Progenitor cell of endocrine pancreas (in vitro differentiated cells): ENCODE measurements at regions not wholly inside any gene's neighbourhood (a gene's known extent, or its start where the extent isn't known, plus 50 kb on each side); places are given as distances from the start of the nearest gene placed in this dataset.

ENCODE experiments used
- DNase-seq: peaks from one replicate; pipeline ENCODE4 v3.0.0; 2021; ENCODE audit warnings: low spot score; ENCODE audit not compliant: unreplicated experiment
- H3K27ac Mint-ChIP-seq: 2 replicates; pipeline ENCODE4 v1.8.0; 2021; ENCODE audit warnings: mild to moderate bottlenecking, moderate library complexity, mixed read lengths
- H3K27me3 Mint-ChIP-seq: 2 replicates; pipeline ENCODE4 v1.8.0; 2021; ENCODE audit warnings: mixed read lengths
- H3K36me3 Mint-ChIP-seq: 2 replicates; pipeline ENCODE4 v1.8.0; 2022; ENCODE audit warnings: mixed read lengths; ENCODE audit not compliant: insufficient read depth
- H3K4me1 Mint-ChIP-seq: 2 replicates; pipeline ENCODE4 v1.8.0; 2021; ENCODE audit warnings: low read depth, mixed read lengths
- H3K4me3 Mint-ChIP-seq: 2 replicates; pipeline ENCODE4 v1.8.0; 2021; ENCODE audit warnings: low read depth, mild to moderate bottlenecking, moderate library complexity, mixed read lengths
- H3K9me3 Mint-ChIP-seq: 2 replicates; pipeline ENCODE4 v1.8.0; 2021; ENCODE audit warnings: low read depth, mixed read lengths
- TF ChIP-seq, protein P1 (sequence below): fragments of 200-600 bp; sonication (generic); IDR thresholded peaks from one replicate; pipeline ENCODE4 v1.5.0; 2021; ENCODE audit warnings: antibody characterized with exemption, mild to moderate bottlenecking; ENCODE audit not compliant: unreplicated experiment

DNA sequence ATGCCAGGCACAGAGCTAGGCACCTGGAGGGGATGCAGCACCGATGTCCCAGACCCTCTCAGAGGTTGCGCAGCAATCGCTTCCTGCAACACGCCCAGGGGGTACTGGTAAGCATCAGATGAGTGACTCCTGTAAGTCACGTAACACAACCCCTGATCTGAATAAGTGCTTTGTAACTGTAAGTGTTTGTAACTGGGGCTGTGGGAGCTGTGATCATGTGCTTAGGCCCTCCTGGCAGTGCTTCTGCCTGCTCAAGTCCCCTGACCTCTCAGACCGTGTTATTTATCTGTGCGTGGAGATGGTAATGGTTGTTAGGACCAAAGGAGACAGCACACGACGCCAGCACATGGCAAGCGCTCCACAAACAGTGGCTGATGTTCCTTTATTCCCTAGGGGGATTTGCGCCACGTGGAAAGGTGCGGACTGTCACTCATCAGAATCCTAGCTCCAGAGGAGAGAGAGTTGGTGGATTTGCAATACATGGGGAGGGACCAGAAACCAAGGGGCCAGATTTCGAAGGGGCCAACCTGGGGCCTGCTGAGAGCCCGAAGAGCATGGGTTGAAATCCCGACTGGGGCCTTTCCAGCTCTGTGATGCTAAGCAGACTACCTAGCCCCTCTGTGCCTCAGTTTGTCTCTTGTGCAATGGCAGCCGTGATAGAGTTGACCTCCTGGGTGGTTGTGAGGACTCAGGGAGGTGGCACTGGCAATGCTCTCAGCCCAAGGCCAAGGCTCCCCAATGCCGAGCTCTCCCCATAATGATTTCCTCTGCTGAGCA lies 151.8 kb downstream of the IRF8 start:
- H3K4me1 Mint-ChIP-seq, result peaks cover 15% of the 10 kb centered on the region
- H3K27me3 Mint-ChIP-seq, result peaks cover 40% of the 10 kb centered on the region
- TF ChIP-seq, protein P1, sequence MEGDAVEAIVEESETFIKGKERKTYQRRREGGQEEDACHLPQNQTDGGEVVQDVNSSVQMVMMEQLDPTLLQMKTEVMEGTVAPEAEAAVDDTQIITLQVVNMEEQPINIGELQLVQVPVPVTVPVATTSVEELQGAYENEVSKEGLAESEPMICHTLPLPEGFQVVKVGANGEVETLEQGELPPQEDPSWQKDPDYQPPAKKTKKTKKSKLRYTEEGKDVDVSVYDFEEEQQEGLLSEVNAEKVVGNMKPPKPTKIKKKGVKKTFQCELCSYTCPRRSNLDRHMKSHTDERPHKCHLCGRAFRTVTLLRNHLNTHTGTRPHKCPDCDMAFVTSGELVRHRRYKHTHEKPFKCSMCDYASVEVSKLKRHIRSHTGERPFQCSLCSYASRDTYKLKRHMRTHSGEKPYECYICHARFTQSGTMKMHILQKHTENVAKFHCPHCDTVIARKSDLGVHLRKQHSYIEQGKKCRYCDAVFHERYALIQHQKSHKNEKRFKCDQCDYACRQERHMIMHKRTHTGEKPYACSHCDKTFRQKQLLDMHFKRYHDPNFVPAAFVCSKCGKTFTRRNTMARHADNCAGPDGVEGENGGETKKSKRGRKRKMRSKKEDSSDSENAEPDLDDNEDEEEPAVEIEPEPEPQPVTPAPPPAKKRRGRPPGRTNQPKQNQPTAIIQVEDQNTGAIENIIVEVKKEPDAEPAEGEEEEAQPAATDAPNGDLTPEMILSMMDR, result no peak
- peaks cover 3% of the 10 kb centered on the region for H3K9me3 Mint-ChIP-seq
- DNase-seq, result no peak
- H3K27ac Mint-ChIP-seq, result no peak overlapping the region
- no peak overlapping the region for H3K4me3 Mint-ChIP-seq
- no peaks in the 10 kb centered on the region for H3K36me3 Mint-ChIP-seq

DNA sequence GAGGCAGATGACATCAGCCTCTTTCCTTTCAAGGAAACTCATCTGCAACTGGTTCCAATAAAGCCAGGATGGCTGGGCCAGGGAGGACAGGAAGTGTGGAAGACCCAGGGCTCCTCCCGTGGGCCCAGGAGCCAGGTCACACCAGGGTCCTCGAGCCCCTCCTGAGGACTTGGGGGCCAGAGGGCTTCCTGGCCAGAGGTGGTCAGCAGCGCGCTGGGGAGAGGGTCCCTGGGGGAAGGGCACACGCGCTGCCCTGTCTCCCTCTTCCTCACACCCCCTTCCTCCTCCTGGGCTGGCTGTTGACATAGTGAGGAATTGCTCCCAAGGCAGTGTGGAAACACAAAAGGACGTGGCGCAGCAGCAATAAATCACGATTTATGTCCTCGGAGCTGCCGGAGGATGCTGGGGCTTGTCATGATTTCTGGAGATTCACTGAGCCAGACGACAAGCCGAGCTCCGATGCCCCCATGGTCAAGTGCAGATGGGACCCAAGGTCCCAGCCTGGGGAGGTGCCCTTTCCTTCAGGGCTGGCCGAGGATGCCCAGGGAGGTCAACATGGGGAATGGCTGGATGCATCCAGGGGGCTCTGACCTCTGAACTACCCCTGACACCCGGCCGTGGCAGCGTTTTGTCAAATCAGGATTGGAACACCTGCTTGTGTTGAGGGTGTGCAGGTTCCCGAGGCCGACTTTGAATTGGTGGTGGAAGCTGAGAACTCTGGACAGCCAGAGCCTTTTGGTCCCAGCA lies 152.6 kb downstream of the IRF8 start:
- Mint-ChIP-seq H3K27ac (no peak overlapping the region), H3K4me1 (peaks cover 12% of the 10 kb centered on the region), H3K9me3 (peaks cover 4% of the 10 kb centered on the region), H3K4me3 (no peak overlapping the region), H3K27me3 (peaks cover 33% of the 10 kb centered on the region), H3K36me3 (no peaks in the 10 kb centered on the region)
- DNase-seq, result no peak
- TF ChIP-seq, protein P1, result no peak

DNA sequence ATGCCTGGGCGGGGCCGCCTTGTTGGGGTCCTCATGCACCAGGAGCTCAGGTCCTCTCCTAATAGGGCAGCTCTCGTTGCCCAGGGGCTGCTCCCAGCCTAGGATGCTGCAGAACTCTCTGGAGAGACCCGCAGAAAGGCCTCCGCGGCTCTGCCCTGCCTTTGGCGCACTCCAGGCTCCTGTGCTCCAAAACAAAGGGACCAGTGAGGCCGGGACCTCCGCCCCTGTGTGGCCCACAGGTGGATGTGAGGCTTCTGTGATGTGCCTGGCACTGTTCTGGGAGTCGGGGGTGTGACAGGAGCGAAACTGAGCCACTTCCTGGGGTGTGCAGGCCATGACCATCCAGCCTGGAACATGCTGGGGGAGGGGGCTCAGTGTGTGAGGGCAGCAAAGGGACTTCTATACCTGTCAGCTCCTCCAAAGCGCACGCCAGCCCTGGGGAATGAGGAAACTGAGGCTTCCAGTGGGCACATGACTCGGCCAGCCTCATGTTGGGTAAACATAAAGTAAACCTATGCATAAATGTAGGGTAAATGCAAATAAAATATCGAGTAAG lies 153.2 kb downstream of the IRF8 start:
- Mint-ChIP-seq H3K27ac (no peak overlapping the region), H3K27me3 (peaks cover 26% of the 10 kb centered on the region), H3K36me3 (no peaks in the 10 kb centered on the region), H3K4me1 (peaks cover 7% of the 10 kb centered on the region), H3K9me3 (peaks cover 4% of the 10 kb centered on the region), H3K4me3 (no peak overlapping the region)
- no peak for DNase-seq
- TF ChIP-seq, protein P1, result no peak

DNA sequence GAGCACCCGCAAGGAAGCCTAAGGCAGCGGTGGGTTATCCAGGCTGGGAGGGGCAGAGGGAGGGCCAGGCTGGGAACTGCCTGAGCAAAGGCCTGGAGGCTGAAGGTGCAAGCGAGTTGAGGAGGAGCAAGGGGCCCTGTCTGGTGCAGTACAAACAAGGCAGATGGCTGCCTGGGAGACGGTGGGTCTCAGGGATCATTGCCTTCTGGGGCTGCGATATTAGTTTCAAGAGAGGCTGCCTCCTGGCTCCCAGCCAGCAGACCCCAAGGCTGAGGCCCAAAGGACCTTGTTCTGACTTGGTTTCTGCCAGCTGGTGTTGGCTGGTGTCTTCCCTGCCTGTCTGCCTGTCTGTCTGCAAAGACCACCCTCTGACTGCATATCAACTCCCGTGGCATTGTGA lies 154.0 kb downstream of the IRF8 start:
- DNase-seq, result no peak
- H3K9me3 Mint-ChIP-seq, result peaks cover 4% of the 10 kb centered on the region
- TF ChIP-seq, protein P1, result no peak
- H3K27me3 Mint-ChIP-seq, result peaks cover 20% of the 10 kb centered on the region
- H3K27ac Mint-ChIP-seq, result no peak overlapping the region
- H3K36me3 Mint-ChIP-seq, result no peaks in the 10 kb centered on the region
- peaks cover under 1% of the 10 kb centered on the region for H3K4me1 Mint-ChIP-seq
- no peak overlapping the region for H3K4me3 Mint-ChIP-seq
